Chondrocyte (in vitro differentiated cells): ENCODE measurements at regions not wholly inside any gene's neighbourhood (a gene's known extent, or its start where the extent isn't known, plus 50 kb on each side); places are given as distances from the start of the nearest gene placed in this dataset.

ENCODE experiments used
- DNase-seq: peaks from one replicate; pipeline ENCODE4 v3.0.0; 2021; ENCODE audit warnings: mixed read lengths, low spot score
- H3K27ac Mint-ChIP-seq: one replicate; pipeline ENCODE4 v1.8.0; 2021; ENCODE audit warnings: mild to moderate bottlenecking, moderate library complexity, mixed read lengths; ENCODE audit not compliant: unreplicated experiment
- H3K27me3 Mint-ChIP-seq: 2 replicates; pipeline ENCODE4 v1.8.0; 2021; ENCODE audit warnings: low read depth, mixed read lengths
- H3K36me3 Mint-ChIP-seq: 2 replicates; pipeline ENCODE4 v1.8.0; 2021; ENCODE audit warnings: low read depth, mixed read lengths
- H3K4me1 Mint-ChIP-seq: 2 replicates; pipeline ENCODE4 v1.8.0; 2021; ENCODE audit warnings: low read depth, mild to moderate bottlenecking, mixed read lengths
- H3K4me3 Mint-ChIP-seq: one replicate; pipeline ENCODE4 v1.8.0; 2021; ENCODE audit warnings: mild to moderate bottlenecking, moderate library complexity, mixed read lengths; ENCODE audit not compliant: unreplicated experiment
- H3K9me3 Mint-ChIP-seq: 2 replicates; pipeline ENCODE4 v1.8.0; 2021; ENCODE audit warnings: low read depth, mixed read lengths
- CTCF ChIP-seq: fragments of 200-600 bp; sonication (generic); IDR thresholded peaks from 2 replicates; pipeline ENCODE4 v1.5.0; 2021; ENCODE audit warnings: antibody characterized with exemption, mild to moderate bottlenecking, moderate library complexity

- Mint-ChIP-seq H3K9me3 (peaks cover 8% of the 10 kb centered on the region), H3K27me3 (peaks cover 3% of the 10 kb centered on the region), H3K36me3 (no peaks in the 10 kb centered on the region), H3K27ac (no peak overlapping the region), H3K4me3 (no peak overlapping the region), H3K4me1 (no peaks in the 10 kb centered on the region)
- no peak for TF ChIP-seq CTCF
- DNase-seq: no peak
Measured at GRCh38 chr2:51969347-51969746, 937.4 kb upstream of the NRXN1 start.

GRCh38 chr2:51960841-51961335 lies 929.0 kb upstream of the NRXN1 start:
- H3K9me3 Mint-ChIP-seq: no peaks in the 10 kb centered on the region
- TF ChIP-seq CTCF: no peak
- no peak overlapping the region for H3K4me3 Mint-ChIP-seq
- H3K36me3 Mint-ChIP-seq: no peaks in the 10 kb centered on the region
- no peak overlapping the region for H3K27ac Mint-ChIP-seq
- no peaks in the 10 kb centered on the region for H3K4me1 Mint-ChIP-seq
- DNase-seq: no peak
- H3K27me3 Mint-ChIP-seq: no peaks in the 10 kb centered on the region

GRCh38 chr2:51960281-51960680 lies 928.3 kb upstream of the NRXN1 start:
- no peak for TF ChIP-seq CTCF
- no peaks in the 10 kb centered on the region for H3K36me3 Mint-ChIP-seq
- H3K27me3 Mint-ChIP-seq: no peaks in the 10 kb centered on the region
- H3K4me3 Mint-ChIP-seq: no peak overlapping the region
- H3K4me1 Mint-ChIP-seq: no peaks in the 10 kb centered on the region
- no peak for DNase-seq
- no peaks in the 10 kb centered on the region for H3K9me3 Mint-ChIP-seq
- H3K27ac Mint-ChIP-seq: no peak overlapping the region

GRCh38 chr2:51959696-51960095 lies 927.8 kb upstream of the NRXN1 start:
- no peak overlapping the region for H3K4me3 Mint-ChIP-seq
- no peaks in the 10 kb centered on the region for H3K36me3 Mint-ChIP-seq
- H3K9me3 Mint-ChIP-seq: no peaks in the 10 kb centered on the region
- no peak for DNase-seq
- H3K4me1 Mint-ChIP-seq: no peaks in the 10 kb centered on the region
- no peak for TF ChIP-seq CTCF
- H3K27me3 Mint-ChIP-seq: no peaks in the 10 kb centered on the region
- H3K27ac Mint-ChIP-seq: no peak overlapping the region

GRCh38 chr2:51953931-51954330 lies 922.0 kb upstream of the NRXN1 start:
- Mint-ChIP-seq H3K9me3 (peaks cover 13% of the 10 kb centered on the region), H3K4me3 (no peak overlapping the region), H3K27me3 (no peaks in the 10 kb centered on the region), H3K36me3 (no peaks in the 10 kb centered on the region), H3K27ac (no peak overlapping the region), H3K4me1 (no peaks in the 10 kb centered on the region)
- no peak for TF ChIP-seq CTCF
- no peak for DNase-seq
